Activated CD8-positive, alpha-beta T cell treated with anti-CD3 and anti-CD28 coated beads for 36 hours (primary cell): ENCODE measurements at regions not wholly inside any gene's neighbourhood (a gene's known extent, or its start where the extent isn't known, plus 50 kb on each side); places are given as distances from the start of the nearest gene placed in this dataset.

Source experiments
- ATAC-seq: fragments of 200-7000 bp; cut with Tn5 transposase; one replicate; pipeline ENCODE4 v1.10.0; 2021; ENCODE audit warnings: mild to moderate bottlenecking, moderate library complexity
- CTCF ChIA-PET: fragments of 350-600 bp; sonication (Branson Sonifier 250); formaldehyde crosslinking; loops from one replicate; lab custom pipeline; 2021; ENCODE audit warnings: antibody characterized with exemption; lab: Charles Lee
- POLR2A ChIA-PET: fragments of 350-600 bp; sonication (Branson Sonifier 250); formaldehyde crosslinking; loops from one replicate; lab custom pipeline; 2021; ENCODE audit warnings: antibody characterized with exemption; lab: Charles Lee
- DNase-seq: peaks from one replicate; pipeline ENCODE4 v3.0.0-alpha.2; 2020
- H3K27ac Mint-ChIP-seq: one replicate; pipeline ENCODE4 v1.8.0; 2021; ENCODE audit warnings: mild to moderate bottlenecking, mixed read lengths
- H3K27me3 Mint-ChIP-seq: one replicate; pipeline ENCODE4 v1.8.0; 2021; ENCODE audit warnings: mixed read lengths
- H3K36me3 Mint-ChIP-seq: one replicate; pipeline ENCODE4 v1.8.0; 2021; ENCODE audit warnings: low read depth, mixed read lengths
- H3K4me1 Mint-ChIP-seq: one replicate; pipeline ENCODE4 v1.8.0; 2021; ENCODE audit warnings: low read depth, mixed read lengths
- H3K4me3 Mint-ChIP-seq: one replicate; pipeline ENCODE4 v1.8.0; 2021; ENCODE audit warnings: mild to moderate bottlenecking, moderate library complexity, mixed read lengths
- H3K9me3 Mint-ChIP-seq: one replicate; pipeline ENCODE4 v1.8.0; 2021; ENCODE audit warnings: mixed read lengths
- CTCF ChIP-seq: fragments of 200-600 bp; IDR thresholded peaks from one replicate; pipeline ENCODE4 v1.8.0; 2022; ENCODE audit warnings: antibody characterized with exemption, mild to moderate bottlenecking
- intact Hi-C: fragments of 100-400 bp; cut with micrococcal nuclease; formaldehyde crosslinking; loops from one replicate; pipeline ENCODE4 v1.10.0; 2022

GRCh38 chr13:22175241-22175640, 504.4 kb downstream of the FGF9 start:
- no peaks in the 10 kb centered on the region for H3K27me3 Mint-ChIP-seq
- no peak for ATAC-seq
- intact Hi-C loops = no loop called here
- peaks cover 6% of the 10 kb centered on the region for H3K9me3 Mint-ChIP-seq
- no peak overlapping the region for H3K4me3 Mint-ChIP-seq
- no peaks in the 10 kb centered on the region for H3K36me3 Mint-ChIP-seq
- no peak for TF ChIP-seq CTCF
- DNase-seq = no peak
- H3K27ac Mint-ChIP-seq = no peak overlapping the region
- ChIA-PET POLR2A (no interaction called here), CTCF (no interaction called here)
- no peaks in the 10 kb centered on the region for H3K4me1 Mint-ChIP-seq

DNA sequence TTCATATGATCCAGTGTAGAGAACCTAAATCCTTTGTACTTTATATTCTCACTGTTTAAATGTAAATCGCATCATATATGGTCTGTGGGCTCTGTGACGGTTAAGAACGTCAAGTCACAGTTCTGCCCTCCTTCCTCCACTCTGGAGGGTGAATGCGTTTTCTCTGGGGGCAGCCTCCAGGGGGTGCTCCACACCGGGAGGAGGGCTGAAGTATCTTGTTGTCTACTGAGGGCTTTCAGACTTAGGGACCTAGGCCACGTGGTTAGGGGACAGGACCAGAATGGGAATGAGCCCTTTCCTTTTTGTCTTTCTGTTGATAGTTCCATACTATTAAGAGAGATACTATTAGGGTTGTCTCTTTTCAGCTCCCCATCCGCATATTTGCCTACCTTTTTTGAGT, 504.9 kb downstream of the FGF9 start:
- Mint-ChIP-seq H3K27me3 (no peaks in the 10 kb centered on the region), H3K36me3 (no peaks in the 10 kb centered on the region), H3K4me1 (no peaks in the 10 kb centered on the region), H3K4me3 (no peak overlapping the region), H3K9me3 (peaks cover 6% of the 10 kb centered on the region), H3K27ac (no peak overlapping the region)
- DNase-seq (no peak), ATAC-seq (no peak)
- intact Hi-C loops = no loop called here
- TF ChIP-seq CTCF = no peak
- ChIA-PET CTCF (no interaction called here), POLR2A (no interaction called here)

DNA sequence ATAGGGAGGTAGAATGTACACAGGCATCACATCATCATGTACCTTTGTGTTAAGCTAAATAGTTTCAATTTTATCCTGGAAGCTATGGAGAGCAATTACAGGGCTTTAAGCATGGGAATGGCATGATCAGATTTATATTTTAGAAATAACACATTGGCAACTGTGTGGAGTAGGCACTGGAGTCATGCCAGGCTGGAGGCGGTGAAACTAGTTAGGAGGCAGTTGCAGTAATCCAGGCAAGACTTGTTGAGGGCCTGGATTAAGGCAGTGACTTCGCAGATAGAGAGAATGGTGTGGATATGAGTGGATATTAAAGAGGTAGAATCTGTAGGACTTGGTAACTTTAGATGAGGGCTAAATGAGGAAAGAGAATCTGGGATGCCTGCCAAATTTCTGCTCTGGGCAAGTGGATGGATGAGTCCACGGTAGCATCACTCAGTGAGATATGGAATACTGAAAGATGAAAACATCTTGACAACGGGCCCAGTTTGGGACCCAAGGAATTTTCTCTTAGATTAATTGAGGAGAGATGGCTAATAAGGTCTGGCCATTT, 506.2 kb downstream of the FGF9 start:
- ChIA-PET CTCF (no interaction called here), POLR2A (no interaction called here)
- Mint-ChIP-seq H3K4me1 (no peaks in the 10 kb centered on the region), H3K27ac (no peak overlapping the region), H3K27me3 (no peaks in the 10 kb centered on the region), H3K4me3 (no peak overlapping the region), H3K9me3 (peaks cover 6% of the 10 kb centered on the region), H3K36me3 (no peaks in the 10 kb centered on the region)
- ATAC-seq (no peak), DNase-seq (no peak)
- no peak for TF ChIP-seq CTCF
- intact Hi-C loops = no loop called here

DNA sequence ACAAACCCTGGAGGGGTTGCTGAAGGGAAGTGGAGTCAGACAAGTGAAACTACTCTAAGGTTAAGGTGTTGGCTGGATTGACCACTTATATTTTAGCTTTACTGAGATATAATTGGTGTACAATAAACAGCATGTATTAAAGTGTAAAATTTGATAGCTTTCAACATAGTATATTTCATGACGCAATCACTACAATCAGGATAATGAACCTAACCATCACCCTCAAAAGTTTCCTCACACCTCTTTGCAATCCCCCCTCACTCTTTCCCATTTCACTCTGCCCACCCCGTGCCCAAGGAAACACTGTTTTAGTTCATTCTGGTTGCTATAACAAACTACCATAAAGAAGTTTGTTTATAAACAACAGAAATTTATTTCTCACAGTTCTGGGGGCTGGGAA, 508.0 kb downstream of the FGF9 start:
- no peak for TF ChIP-seq CTCF
- Mint-ChIP-seq H3K4me3 (no peak overlapping the region), H3K27me3 (no peaks in the 10 kb centered on the region), H3K36me3 (no peaks in the 10 kb centered on the region), H3K9me3 (peaks cover 6% of the 10 kb centered on the region), H3K4me1 (no peaks in the 10 kb centered on the region), H3K27ac (no peak overlapping the region)
- DNase-seq = no peak
- POLR2A ChIA-PET = interaction anchor here (0.6 kb wide), 1 partner anchor 52 kb away, joined by 3 read pairs; no protein-coding TSS in a partner anchor
- intact Hi-C loops = no loop called here
- CTCF ChIA-PET = no interaction called here
- ATAC-seq = no peak

GRCh38 chr13:22187329-22187728, 516.5 kb downstream of the FGF9 start:
- Mint-ChIP-seq H3K4me1 (peaks cover 2% of the 10 kb centered on the region), H3K36me3 (no peaks in the 10 kb centered on the region), H3K27ac (no peak overlapping the region), H3K4me3 (no peak overlapping the region), H3K9me3 (no peaks in the 10 kb centered on the region), H3K27me3 (no peaks in the 10 kb centered on the region)
- intact Hi-C loops = no loop called here
- DNase-seq (no peak), ATAC-seq (no peak)
- no peak for TF ChIP-seq CTCF
- ChIA-PET CTCF (no interaction called here), POLR2A (no interaction called here)
